ENCODE measurements at regions not wholly inside any gene's neighbourhood (a gene's known extent, or its start where the extent isn't known, plus 50 kb on each side); places are given as distances from the start of the nearest gene placed in this dataset.

- DNase-seq (ENCODE audit: low read depth) = no peak
These were observed 249.2 kb upstream of the ANKRD55 start for GRCh38 chr5:56482363-56482762.

DNA sequence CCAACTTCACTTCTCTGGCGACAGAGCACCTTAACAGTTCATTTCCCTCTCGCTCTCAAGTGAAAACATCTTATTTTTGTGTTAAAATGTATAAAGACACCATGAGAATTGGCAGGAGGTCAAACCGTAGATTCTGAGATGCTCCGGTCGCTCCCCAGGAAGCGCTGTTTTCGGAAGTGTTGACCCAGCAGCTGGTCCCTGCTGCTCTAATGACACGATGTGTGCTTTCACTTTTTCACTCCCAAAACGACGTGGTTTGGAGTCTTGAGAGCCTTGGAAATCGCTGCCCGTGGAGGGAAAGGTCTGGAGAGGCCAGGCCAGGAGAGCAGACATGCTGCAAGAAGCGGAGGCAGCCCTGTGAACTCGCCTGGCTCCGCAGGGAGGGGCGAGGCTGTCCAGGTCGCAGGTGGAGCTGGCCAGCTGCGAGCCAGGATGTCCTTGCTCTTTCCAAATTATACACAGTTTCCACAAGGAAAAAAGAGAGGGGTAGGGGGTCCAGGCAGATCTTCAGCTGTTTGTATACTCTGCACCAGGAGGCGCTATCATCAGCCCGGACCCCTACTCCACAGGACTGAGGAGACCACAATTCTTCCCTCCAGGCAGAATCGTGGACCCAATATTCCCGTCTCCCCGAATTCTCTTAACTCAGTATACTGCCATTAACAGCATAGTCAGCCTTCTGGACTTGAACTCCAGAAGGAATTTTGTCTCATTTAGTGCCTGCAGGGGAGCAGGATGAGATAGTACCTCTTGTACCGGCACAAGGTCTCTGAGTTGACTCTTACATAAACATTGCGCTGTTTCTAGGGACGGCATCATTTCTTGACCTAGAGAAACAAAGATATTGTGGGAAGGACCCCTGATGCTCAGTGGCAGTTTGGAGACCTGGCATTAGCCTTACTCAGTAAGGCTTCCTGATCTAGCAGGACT, 248.6 kb upstream of the ANKRD55 start:
- no peak for DNase-seq (ENCODE audit: low read depth)

GRCh38 chr5:56480705-56481427, 247.7 kb upstream of the ANKRD55 start:
- no peak for DNase-seq (ENCODE audit: low read depth)

DNA sequence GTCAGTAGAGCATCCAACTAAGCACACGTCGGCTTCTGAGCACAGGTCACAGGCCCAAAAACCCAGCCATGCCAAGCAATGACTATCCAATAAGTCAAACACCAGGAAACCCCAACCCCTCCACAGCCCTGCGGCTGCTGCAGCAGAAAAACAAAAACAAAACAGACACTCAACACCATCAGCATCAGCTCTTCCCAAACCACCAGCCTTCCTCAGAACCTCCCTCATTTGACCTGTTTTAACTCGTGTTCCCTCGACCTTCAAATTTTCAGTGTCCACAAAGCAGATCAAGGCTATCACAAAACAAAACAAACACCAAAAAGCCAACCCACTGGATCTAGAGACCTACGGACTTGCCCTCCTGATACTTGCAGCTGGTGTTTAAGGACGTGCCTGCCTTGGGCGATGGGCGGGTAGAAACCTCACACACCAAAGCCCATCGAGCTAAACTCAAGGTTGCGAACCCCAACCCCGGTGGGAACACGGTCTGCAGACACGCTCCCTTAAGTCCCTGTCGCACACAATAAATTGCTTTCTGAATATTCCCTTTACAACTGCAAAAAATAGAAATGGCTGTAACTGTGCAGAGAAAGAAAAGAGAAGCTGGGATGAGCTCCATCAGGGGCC, 247.1 kb upstream of the ANKRD55 start:
- DNase-seq (ENCODE audit: low read depth) = no peak

- no peak for DNase-seq (ENCODE audit: low read depth)
These were observed 246.6 kb upstream of the ANKRD55 start for GRCh38 chr5:56479696-56480077.

GRCh38 chr5:56479126-56479525, 246.0 kb upstream of the ANKRD55 start:
- DNase-seq (ENCODE audit: low read depth) = no peak

GRCh38 chr5:56478062-56478461, 244.9 kb upstream of the ANKRD55 start:
- DNase-seq (ENCODE audit: low read depth) = no peak

DNA sequence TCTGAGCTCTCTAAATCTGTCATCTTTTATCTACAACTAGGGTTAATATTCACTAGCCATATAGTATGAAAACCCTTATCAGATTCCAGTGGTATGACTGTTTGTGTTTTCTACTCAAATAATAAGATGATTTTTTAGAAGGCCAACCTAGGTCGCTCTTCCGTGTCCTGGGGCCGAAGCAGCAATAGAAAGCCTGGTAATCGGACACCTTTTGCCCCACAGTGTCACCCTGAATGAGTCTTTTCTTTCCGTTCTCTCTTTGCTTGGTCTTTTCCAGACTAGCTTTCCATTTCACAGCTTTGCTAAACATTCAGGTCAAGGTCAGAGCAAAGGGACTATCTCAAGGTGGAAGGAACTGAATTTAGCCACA, 243.3 kb upstream of the ANKRD55 start:
- no peak for DNase-seq (ENCODE audit: low read depth)

DNA sequence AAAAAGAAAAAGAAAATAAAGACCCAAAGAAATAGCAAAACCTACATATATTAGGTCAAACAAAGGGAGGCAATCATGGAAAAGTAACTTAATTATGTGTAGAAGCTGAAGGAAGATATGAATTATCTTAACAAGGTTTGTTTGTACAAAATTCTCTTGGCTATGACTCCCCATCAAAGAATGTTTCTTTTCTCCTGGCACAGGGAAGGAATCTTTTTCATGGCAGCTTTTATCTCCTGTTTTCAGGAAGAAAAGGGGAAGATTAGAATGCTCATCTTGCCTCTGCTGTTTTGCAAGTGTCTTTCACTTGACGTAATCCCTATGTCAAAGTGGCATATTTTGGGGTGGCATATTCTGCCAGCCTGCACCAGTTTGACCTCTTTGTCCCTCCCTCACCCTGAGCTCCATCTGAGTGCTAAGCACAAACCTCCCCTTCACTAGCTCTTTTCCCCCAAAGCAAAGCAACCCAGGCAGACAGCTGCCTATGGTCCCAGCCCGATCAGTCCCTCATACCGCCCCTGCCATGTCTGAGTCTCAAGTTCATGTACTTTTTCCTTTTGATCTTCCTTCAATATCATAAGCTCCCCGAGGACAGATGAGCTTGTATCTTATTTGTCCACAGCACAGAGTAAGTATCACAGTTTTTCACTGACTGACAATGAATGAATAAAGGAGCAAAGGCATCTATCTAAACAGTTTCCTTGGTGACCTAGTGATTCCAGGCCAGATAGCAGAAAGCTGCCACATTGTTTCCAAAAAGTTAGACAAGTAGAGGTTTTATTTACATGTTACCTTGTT, 242.8 kb upstream of the ANKRD55 start:
- no peak for DNase-seq (ENCODE audit: low read depth)

DNA sequence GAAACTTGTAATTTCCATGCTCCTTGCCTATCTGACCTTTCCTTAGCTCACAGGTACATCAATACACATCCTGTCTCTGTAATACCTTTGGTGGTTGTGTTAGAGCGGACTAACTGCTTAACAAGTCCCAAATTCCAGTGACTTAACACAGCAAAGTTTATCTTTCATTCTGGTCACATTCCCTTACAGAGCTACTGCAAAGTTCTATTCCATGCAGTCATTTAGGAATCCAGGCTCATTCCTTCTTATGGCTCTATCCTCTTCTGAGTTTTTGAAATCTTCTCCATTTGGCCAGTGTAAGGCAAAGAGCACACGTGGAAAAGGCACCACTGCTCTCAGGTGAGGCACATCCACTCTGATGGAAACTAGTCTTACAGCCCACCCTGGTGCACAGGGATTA, 238.6 kb upstream of the ANKRD55 start:
- DNase-seq (ENCODE audit: low read depth) = no peak

- no peak for DNase-seq (ENCODE audit: low read depth)
These were observed 236.9 kb upstream of the ANKRD55 start for GRCh38 chr5:56470007-56470406.

- DNase-seq (ENCODE audit: low read depth) = no peak
These were observed 235.1 kb upstream of the ANKRD55 start for GRCh38 chr5:56468277-56468676.

GRCh38 chr5:56467176-56467717, 234.1 kb upstream of the ANKRD55 start:
- DNase-seq (ENCODE audit: low read depth) = no peak

DNA sequence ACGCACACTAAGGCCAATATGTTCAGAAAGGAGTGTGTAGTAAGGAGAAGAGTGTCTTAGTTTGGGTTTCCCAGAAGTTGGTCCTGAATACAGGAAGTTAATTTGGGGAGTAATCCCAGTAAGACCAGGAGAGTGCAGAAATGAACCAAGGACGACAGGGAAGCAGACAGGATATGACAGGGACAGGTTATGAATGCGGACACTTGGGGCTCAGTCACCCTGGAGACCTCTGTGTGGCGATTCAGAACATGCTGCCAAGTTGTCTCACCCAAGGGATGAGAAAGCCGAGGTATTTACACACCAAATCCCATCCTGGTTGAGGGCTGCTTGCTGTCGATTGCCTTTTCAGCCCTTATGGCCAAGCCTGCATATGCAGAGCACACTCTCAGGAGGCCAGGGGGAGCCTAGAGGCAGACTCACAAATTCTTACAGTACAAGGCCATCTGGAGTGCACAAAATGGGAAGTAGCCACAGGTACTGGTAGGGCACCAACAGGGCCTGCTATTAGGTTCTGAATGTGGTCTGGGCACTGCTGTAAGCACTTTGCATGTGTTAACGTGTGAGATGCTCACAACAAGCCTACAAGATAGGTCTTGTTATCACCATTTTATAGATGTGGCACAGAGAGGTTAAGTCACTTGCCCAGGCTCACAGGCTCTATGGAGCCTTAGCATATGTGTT, 233.1 kb upstream of the ANKRD55 start:
- DNase-seq (ENCODE audit: low read depth) = no peak

DNA sequence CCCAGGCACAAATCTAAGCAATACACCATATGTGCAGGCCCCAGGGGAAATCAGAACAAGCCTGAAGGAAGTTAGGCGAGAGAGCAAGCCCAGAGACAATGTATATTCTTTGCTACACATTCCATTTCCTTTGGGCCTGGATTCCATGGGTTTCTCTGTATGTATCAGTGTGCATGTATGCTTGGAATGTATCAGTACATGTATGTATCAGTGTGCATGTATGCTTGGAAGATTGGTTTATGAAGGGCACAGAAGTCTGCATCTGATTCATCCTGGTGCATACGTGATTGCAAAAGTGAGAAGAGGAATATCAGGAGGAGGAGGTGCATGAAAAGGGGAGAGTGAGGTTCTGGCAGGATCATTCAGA, 232.6 kb upstream of the ANKRD55 start:
- no peak for DNase-seq (ENCODE audit: low read depth)

DNA sequence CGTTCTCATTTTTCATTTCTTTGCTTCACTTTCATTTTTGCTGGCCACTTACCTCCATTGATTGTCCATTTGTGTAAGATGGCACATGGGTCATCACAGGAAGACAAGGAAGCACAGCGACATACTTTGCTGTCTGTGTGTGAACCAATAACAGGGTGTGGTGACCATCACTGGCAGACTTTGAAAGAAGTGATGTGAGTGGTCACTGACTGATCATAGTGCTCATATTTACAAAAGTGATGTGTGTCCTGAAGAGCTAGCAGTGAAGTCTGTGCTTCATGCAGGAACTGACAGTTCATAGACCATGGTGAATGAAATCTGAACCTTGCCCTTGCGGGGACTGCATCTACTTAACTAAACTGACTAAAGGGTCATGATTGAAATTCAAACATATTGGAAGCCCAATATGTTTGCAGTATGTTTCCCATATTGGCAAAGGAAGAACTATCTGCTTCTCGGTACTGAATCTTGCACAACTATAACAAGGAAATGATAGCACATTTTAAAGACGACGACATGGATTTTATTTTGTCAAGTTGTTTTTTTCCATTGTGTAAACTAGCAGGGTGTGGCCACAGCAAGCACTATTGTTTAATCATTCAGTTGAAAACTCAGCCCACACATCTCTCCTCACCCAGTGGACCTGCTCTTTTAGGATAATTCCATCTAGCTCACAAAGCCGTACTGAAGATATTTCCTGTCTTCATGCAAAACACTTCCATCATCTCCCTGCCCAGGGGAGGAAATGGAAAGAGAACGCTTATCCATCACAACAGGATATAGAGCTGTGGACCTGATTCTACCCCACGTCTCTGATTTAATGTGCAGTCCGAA, 232.0 kb upstream of the ANKRD55 start:
- DNase-seq (ENCODE audit: low read depth) = no peak

DNA sequence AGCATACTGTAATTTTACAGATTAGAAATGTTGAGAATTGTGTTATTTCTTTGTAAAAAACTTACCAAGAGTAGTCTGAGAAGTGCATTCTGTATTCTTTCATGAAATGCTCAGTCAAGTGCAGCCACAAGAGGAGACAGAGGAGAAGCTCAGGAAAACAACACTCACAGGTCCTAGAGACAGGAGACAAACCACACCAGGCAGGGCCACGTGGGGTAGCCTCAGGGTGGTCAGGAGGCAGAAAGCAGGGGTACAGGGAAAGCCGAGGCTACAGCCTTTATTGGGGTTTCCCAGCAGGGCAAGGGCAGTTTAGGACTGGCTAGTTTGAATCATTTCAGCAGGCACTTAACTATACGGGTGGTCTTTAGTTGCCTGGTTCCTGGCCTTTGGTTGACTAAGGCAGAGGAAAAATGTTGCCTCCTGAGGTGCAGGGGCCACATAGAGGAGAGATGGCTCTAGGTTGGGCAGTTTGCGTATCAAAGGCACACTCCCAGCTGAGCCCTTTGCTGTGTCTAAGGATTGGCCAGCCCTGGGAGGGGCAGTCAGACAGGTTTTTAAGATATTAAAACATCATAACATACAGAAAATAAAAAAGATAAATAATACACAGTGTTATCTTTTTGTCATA, 230.9 kb upstream of the ANKRD55 start:
- no peak for DNase-seq (ENCODE audit: low read depth)

- no peak for DNase-seq (ENCODE audit: low read depth)
These were observed 228.5 kb upstream of the ANKRD55 start for GRCh38 chr5:56461584-56461983.

- no peak for DNase-seq (ENCODE audit: low read depth)
These were observed 227.6 kb upstream of the ANKRD55 start for GRCh38 chr5:56460681-56461191.

DNA sequence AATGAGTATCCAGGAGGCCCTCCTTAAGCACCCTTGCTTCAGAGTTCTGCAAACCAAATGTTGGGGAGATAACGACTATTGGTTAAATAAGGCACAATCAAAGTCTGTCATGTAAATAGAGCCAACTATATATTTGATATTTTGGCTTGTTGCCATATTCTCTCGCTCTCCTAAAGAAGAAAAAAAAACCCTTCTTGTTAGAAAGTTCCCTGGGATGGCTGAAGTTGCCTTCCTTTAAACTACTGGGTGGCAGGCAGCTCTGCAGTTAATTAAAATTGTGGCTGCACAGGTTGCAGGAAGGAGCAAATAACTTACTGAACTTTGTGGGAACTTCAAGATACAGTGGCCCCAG, 227.0 kb upstream of the ANKRD55 start:
- DNase-seq (ENCODE audit: low read depth) = no peak
